ENCODE measurements at regions not wholly inside any gene's neighbourhood (a gene's known extent, or its start where the extent isn't known, plus 50 kb on each side); places are given as distances from the start of the nearest gene placed in this dataset.

DNA sequence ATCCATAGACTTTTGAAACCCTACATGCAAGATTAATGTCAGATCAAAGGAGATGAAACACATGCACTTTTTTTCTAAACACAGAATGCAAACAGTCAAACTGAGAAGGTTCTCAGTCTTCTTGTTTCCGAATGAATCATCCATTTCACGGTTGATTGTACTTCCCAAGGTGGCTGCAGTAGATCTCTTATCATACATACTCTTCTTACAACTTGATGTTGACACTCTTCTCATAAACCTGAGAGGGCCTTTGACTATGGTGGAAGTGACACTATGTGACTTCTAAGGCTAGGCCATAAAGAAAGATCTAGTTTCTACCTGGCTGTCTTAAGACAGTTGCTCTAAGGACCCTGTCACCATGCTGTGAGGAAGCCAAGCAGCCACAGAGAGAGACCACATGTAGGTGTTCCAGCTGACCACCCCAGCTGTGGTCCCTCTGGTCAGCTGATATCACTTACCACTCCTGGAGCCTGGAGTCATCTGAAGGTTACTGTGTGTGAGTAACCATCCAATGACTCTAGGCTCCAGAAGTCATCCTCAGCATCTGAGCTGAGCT, 67.2 kb upstream of the HMGA2 start:
- ChIA-PET CTCF (no interaction called here), POLR2A (ENCODE audit: low non-redundant PET) (interaction anchor here (0.7 kb wide), 1 partner anchor 213 kb away, joined by 4 read pairs; no protein-coding TSS in a partner anchor)
- Histone ChIP-seq H3K9me3 (ENCODE audit: low read depth, low read length, poor library complexity, severe bottlenecking) (no peaks in the 10 kb centered on the region), H3K4me3 (ENCODE audit: low read depth, low read length, poor library complexity, severe bottlenecking) (no peak overlapping the region), H3K27me3 (replicated peaks; ENCODE audit: insufficient read depth, low read depth, low read length, poor library complexity) (no peaks in the 10 kb centered on the region), H3K36me3 (ENCODE audit: insufficient read depth, low read length, poor library complexity, severe bottlenecking) (no peaks in the 10 kb centered on the region), H3K27ac (ENCODE audit: low read depth, low read length, poor library complexity, severe bottlenecking) (no peak overlapping the region), H3K4me1 (ENCODE audit: insufficient read depth, low read length, poor library complexity, severe bottlenecking) (no peaks in the 10 kb centered on the region)
- no peak for TF ChIP-seq CTCF (conservative IDR thresholded peaks at IDR 0.05; ENCODE audit: low read depth, low read length)
- TF ChIP-seq EZH2 (IDR thresholded peaks at IDR 0.05; ENCODE audit: borderline replicate concordance, low read depth, low read length, poor library complexity, severe bottlenecking), result no peak
- intact Hi-C loops (cut with micrococcal nuclease; ENCODE audit: unreplicated experiment), result no loop called here
- no TSS peak for BruUV-seq (replicated peaks)
- DNase-seq (ENCODE audit: low spot score), result no peak

DNA sequence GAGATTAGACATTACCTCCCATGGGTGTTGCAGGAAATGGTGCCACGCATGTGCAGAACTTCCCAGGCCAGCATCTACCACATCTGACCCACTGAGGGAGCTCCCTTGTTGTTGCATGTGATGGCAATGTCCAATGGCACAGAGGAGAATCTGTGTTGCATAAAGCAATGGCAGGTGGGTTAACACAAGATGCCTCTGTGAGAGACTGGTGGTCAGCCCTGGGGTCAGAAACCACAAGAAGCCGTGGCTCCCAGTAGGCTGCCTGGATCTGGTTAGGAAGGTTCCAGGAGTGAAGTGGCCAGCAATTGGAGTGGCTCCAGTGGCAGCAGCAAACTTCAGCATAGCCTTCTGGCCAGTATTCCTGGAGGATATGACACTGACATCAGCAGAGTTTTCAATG, 65.9 kb upstream of the HMGA2 start:
- H3K27ac ChIP-seq (ENCODE audit: low read depth, low read length, poor library complexity, severe bottlenecking), result no peak overlapping the region
- TF ChIP-seq CTCF (conservative IDR thresholded peaks at IDR 0.05; ENCODE audit: low read depth, low read length), result no peak
- no peak for TF ChIP-seq EZH2 (IDR thresholded peaks at IDR 0.05; ENCODE audit: borderline replicate concordance, low read depth, low read length, poor library complexity, severe bottlenecking)
- ChIA-PET POLR2A (ENCODE audit: low non-redundant PET) (no interaction called here), CTCF (no interaction called here)
- no TSS peak for BruUV-seq (replicated peaks)
- H3K27me3 ChIP-seq (replicated peaks; ENCODE audit: insufficient read depth, low read depth, low read length, poor library complexity), result no peaks in the 10 kb centered on the region
- no peaks in the 10 kb centered on the region for H3K9me3 ChIP-seq (ENCODE audit: low read depth, low read length, poor library complexity, severe bottlenecking)
- no peaks in the 10 kb centered on the region for H3K4me1 ChIP-seq (ENCODE audit: insufficient read depth, low read length, poor library complexity, severe bottlenecking)
- intact Hi-C loops (cut with micrococcal nuclease; ENCODE audit: unreplicated experiment), result no loop called here
- DNase-seq (ENCODE audit: low spot score), result no peak
- H3K36me3 ChIP-seq (ENCODE audit: insufficient read depth, low read length, poor library complexity, severe bottlenecking), result no peaks in the 10 kb centered on the region
- no peak overlapping the region for H3K4me3 ChIP-seq (ENCODE audit: low read depth, low read length, poor library complexity, severe bottlenecking)

DNA sequence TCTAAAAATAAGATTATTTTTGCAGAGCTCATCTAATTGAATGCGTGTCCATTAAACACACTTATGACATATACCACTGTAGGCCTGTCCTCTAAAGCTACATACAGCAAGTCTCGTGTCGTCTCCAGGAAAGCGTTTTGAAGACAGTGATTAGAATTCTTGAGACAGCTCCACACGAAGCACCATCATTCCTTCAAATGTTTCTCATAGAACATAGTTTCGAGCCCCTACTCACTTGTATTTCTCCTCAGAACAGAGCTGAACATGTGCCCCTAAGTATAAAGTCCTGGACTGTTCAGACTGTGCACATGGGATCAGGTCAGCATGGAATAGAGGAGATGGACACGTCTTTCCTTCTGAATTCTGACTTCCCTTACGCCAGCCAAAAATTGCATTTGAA, 64.5 kb upstream of the HMGA2 start:
- Histone ChIP-seq H3K4me3 (ENCODE audit: low read depth, low read length, poor library complexity, severe bottlenecking) (no peak overlapping the region), H3K4me1 (ENCODE audit: insufficient read depth, low read length, poor library complexity, severe bottlenecking) (no peaks in the 10 kb centered on the region), H3K27ac (ENCODE audit: low read depth, low read length, poor library complexity, severe bottlenecking) (no peak overlapping the region), H3K36me3 (ENCODE audit: insufficient read depth, low read length, poor library complexity, severe bottlenecking) (no peaks in the 10 kb centered on the region), H3K9me3 (ENCODE audit: low read depth, low read length, poor library complexity, severe bottlenecking) (no peaks in the 10 kb centered on the region), H3K27me3 (replicated peaks; ENCODE audit: insufficient read depth, low read depth, low read length, poor library complexity) (no peaks in the 10 kb centered on the region)
- TF ChIP-seq CTCF (conservative IDR thresholded peaks at IDR 0.05; ENCODE audit: low read depth, low read length), result no peak
- no peak for TF ChIP-seq EZH2 (IDR thresholded peaks at IDR 0.05; ENCODE audit: borderline replicate concordance, low read depth, low read length, poor library complexity, severe bottlenecking)
- intact Hi-C loops (cut with micrococcal nuclease; ENCODE audit: unreplicated experiment), result no loop called here
- DNase-seq (ENCODE audit: low spot score), result no peak
- ChIA-PET POLR2A (ENCODE audit: low non-redundant PET) (no interaction called here), CTCF (no interaction called here)
- no TSS peak for BruUV-seq (replicated peaks)
